GM12892 (cell line): ENCODE measurements at regions not wholly inside any gene's neighbourhood (a gene's known extent, or its start where the extent isn't known, plus 50 kb on each side); places are given as distances from the start of the nearest gene placed in this dataset.

Experiments
- POLR2A ChIP-seq: IDR thresholded peaks from 2 replicates; pipeline ENCODE4 v1.6.1; 2011; ENCODE audit warnings: low read depth, low read length, control low read depth
- POLR2AphosphoS5 ChIP-seq: IDR thresholded peaks from 2 replicates; pipeline ENCODE4 v1.6.1; 2011; ENCODE audit warnings: low read depth, low read length, control low read depth
- TAF1 ChIP-seq: IDR thresholded peaks from 2 replicates; pipeline ENCODE4 v1.6.1; 2011; ENCODE audit warnings: low read depth, mild to moderate bottlenecking, control low read depth, low read length, borderline replicate concordance

DNA sequence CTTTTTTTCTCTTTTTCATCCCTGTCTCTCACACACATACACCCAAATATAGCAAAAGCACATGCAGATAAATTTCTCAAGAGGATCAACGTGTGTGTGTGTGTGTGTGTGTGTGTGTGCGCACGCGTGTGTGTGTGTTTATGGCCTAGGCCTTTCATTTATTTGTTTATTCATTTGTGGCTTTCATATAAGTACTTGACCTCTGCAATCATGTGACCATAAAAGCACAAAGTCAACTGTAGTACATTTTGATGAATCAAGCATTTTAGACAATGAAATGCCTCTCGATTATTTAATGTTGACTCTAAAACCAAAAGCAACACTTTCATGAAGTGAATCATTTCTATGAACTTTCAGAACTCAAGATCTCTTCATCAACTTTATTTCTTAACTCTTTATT lies 194.1 kb upstream of the ADGRL2 start:
- TF ChIP-seq POLR2AphosphoS5 (no peak), POLR2A (no peak), TAF1 (no peak)
